ENCODE measurements at regions not wholly inside any gene's neighbourhood (a gene's known extent, or its start where the extent isn't known, plus 50 kb on each side); places are given as distances from the start of the nearest gene placed in this dataset.
A peak's percentile ranks its signal among the peaks of the same experiment; 100 is the strongest.

DNA sequence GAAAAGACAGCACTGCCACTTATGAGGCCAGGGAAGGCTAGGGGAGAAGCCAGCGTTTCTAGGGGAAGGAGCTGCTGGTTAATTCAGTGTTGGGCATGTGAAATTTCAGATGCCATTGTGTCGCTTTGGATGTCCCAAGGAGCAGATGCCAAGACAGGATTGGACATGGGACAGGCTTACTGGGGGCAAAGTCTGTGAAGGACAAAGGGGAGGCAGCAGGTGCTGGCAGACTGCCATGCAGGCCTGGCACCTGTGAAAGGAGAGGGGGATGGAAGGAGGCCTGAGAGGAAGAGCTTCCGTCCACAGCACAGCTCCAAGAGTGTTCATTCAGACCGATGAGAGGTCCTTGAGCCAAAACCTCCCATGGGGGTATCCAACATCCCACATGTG, 255.5 kb upstream of the RPL38 start:
- H3K9me3 ChIP-seq (ENCODE audit: control insufficient read depth in 2 of 2, low read length in 2 of 2): no peaks in the 10 kb centered on the region
- peaks cover 0 to 5% (median 0%) of the 10 kb centered on the region in 4 donors for H3K4me1 Mint-ChIP-seq
- no peaks in the 10 kb centered on the region for H3K36me3 ChIP-seq (ENCODE audit: control insufficient read depth, insufficient read depth, low read length)
- DNase-seq: no peak
- no peak overlapping the region for H3K27ac ChIP-seq (ENCODE audit: insufficient read depth, low read length, poor library complexity, severe bottlenecking)
- ATAC-seq (ENCODE audit: low read depth in 2 of 2): no peak
- no peak overlapping the region for H3K4me3 Mint-ChIP-seq
- H3K9me3 Mint-ChIP-seq: peaks cover 0 to 1% (median 0%) of the 10 kb centered on the region in 7 donors
- no peak overlapping the region for H3K4me3 ChIP-seq (ENCODE audit: low read depth, low read length)
- no peaks in the 10 kb centered on the region for H3K36me3 Mint-ChIP-seq
- H3K27ac Mint-ChIP-seq: no peak overlapping the region
- peaks cover 30% of the 10 kb centered on the region for H3K27me3 Mint-ChIP-seq
- peaks cover 5% of the 10 kb centered on the region for H3K4me1 ChIP-seq (ENCODE audit: control insufficient read depth, insufficient read depth, low read length, poor library complexity, severe bottlenecking)
- H3K27me3 ChIP-seq (ENCODE audit: control insufficient read depth, insufficient read depth, low read length): no peaks in the 10 kb centered on the region

DNA sequence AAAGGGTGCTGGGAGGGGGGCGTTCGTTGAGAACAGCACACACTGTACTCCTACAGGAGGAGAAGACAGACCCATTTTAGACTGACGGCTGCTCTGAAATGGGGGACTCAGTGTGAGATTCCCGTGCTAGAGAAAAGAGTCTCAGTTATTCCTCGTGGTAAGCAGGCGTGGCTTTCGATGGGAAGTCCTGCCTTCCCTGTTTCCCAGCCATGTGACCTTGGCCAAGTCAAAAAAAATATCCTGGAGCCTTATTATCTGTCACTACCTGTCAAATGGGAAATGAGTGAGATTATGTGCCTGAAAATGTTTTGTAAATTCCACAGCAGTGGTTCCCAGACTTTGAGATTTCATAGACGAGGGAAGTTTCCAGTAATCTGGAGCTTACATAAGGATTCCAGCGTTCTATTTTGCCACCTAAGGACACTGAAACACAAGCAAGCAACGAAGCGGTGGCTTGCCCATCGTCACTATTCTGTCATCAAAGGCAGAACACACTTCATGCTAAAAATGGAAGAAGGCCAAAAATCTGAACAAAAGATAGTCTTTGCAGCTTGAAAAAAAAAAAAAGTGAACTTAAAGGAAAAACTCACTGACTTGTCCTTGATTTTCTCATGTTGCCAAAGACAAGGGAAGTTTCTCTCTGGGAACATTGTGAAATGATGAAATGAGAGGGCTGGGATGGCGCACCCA, 253.4 kb upstream of the RPL38 start:
- Histone ChIP-seq H3K27ac (ENCODE audit: insufficient read depth, low read length, poor library complexity, severe bottlenecking) (no peak overlapping the region), H3K9me3 (ENCODE audit: control insufficient read depth in 2 of 2, low read length in 2 of 2) (no peaks in the 10 kb centered on the region), H3K27me3 (ENCODE audit: control insufficient read depth, insufficient read depth, low read length) (peaks cover 4% of the 10 kb centered on the region), H3K4me3 (ENCODE audit: low read depth, low read length) (no peak overlapping the region), H3K4me1 (ENCODE audit: control insufficient read depth, insufficient read depth, low read length, poor library complexity, severe bottlenecking) (peaks cover 5% of the 10 kb centered on the region), H3K36me3 (ENCODE audit: control insufficient read depth, insufficient read depth, low read length) (no peaks in the 10 kb centered on the region)
- ATAC-seq (ENCODE audit: low read depth in 2 of 2) (no peak), DNase-seq (no peak)
- Mint-ChIP-seq H3K4me3 (no peak overlapping the region), H3K4me1 (peaks cover 0 to 5% (median 0%) of the 10 kb centered on the region in 4 donors), H3K36me3 (no peaks in the 10 kb centered on the region), H3K27me3 (peaks cover 22% of the 10 kb centered on the region), H3K27ac (no peak overlapping the region), H3K9me3 (peaks cover 0 to 1% (median 0%) of the 10 kb centered on the region in 7 donors)

- no peaks in the 10 kb centered on the region for H3K36me3 Mint-ChIP-seq
- H3K9me3 ChIP-seq (ENCODE audit: control insufficient read depth in 2 of 2, low read length in 2 of 2): no peaks in the 10 kb centered on the region
- no peaks in the 10 kb centered on the region for H3K36me3 ChIP-seq (ENCODE audit: control insufficient read depth, insufficient read depth, low read length)
- no peak overlapping the region for H3K4me3 Mint-ChIP-seq
- H3K9me3 Mint-ChIP-seq: no peaks in the 10 kb centered on the region
- H3K4me1 ChIP-seq (ENCODE audit: control insufficient read depth, insufficient read depth, low read length, poor library complexity, severe bottlenecking): peaks cover 5% of the 10 kb centered on the region
- H3K27ac Mint-ChIP-seq: no peak overlapping the region
- peaks cover 4% of the 10 kb centered on the region for H3K27me3 ChIP-seq (ENCODE audit: control insufficient read depth, insufficient read depth, low read length)
- no peak for DNase-seq
- no peak overlapping the region for H3K27ac ChIP-seq (ENCODE audit: insufficient read depth, low read length, poor library complexity, severe bottlenecking)
- no peak for ATAC-seq (ENCODE audit: low read depth in 2 of 2)
- peaks cover 0 to 5% (median 0%) of the 10 kb centered on the region in 4 donors for H3K4me1 Mint-ChIP-seq
- peaks cover 22% of the 10 kb centered on the region for H3K27me3 Mint-ChIP-seq
- no peak overlapping the region for H3K4me3 ChIP-seq (ENCODE audit: low read depth, low read length)
These were observed 252.9 kb upstream of the RPL38 start for GRCh38 chr17:73950593-73950914.

- Histone ChIP-seq H3K9me3 (ENCODE audit: control insufficient read depth in 2 of 2, low read length in 2 of 2) (no peaks in the 10 kb centered on the region), H3K4me1 (ENCODE audit: control insufficient read depth, insufficient read depth, low read length, poor library complexity, severe bottlenecking) (peaks cover 5% of the 10 kb centered on the region), H3K27ac (ENCODE audit: insufficient read depth, low read length, poor library complexity, severe bottlenecking) (no peak overlapping the region), H3K27me3 (ENCODE audit: control insufficient read depth, insufficient read depth, low read length) (peaks cover 4% of the 10 kb centered on the region), H3K4me3 (ENCODE audit: low read depth, low read length) (no peak overlapping the region), H3K36me3 (ENCODE audit: control insufficient read depth, insufficient read depth, low read length) (no peaks in the 10 kb centered on the region)
- DNase-seq: no peak
- H3K27ac Mint-ChIP-seq: no peak overlapping the region
- H3K9me3 Mint-ChIP-seq: no peaks in the 10 kb centered on the region
- ATAC-seq (ENCODE audit: low read depth in 2 of 2): no peak
- H3K4me3 Mint-ChIP-seq: peak overlapping the region in 1 of 4 donors; percentile 29
- no peaks in the 10 kb centered on the region for H3K36me3 Mint-ChIP-seq
- peaks cover 0 to 5% (median 0%) of the 10 kb centered on the region in 4 donors for H3K4me1 Mint-ChIP-seq
- H3K27me3 Mint-ChIP-seq: peaks cover 13% of the 10 kb centered on the region
These were observed 251.4 kb upstream of the RPL38 start for GRCh38 chr17:73952082-73952479.

DNA sequence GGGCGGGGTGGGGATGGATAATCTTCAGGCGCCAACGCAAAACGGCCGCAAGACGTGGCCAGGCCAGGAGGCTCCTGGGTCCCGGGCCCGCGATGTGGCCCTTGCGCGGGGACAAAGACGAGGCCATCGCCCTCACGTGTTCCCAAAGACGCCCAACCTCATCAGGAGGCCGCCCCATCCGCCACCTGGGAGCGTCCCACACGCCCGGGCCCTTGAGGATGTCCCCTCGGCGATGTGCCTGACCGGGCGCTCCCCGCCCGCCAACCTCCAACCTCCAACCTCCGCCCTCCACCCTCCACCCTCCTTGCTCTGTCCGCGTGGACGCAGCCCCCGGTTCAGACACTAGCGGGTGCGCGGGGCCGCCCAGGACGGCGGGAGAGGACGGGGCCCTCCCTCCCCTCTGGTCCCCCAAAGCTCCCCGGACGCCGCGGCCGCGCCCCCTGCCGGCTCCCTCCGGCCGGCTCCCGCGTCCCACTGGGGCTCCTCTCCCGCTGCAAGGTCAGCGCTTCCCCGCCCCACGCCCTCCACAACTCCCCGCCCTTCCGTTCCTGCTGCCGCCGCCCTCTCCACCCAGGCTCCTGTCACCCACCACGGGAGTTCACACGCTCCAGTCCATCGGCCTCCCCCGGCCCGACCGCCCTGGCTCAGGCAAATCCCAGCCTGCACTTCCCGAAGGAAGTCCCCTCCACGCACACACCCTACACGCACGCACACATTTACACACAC, 250.8 kb upstream of the RPL38 start:
- peaks cover 5% of the 10 kb centered on the region for H3K4me1 ChIP-seq (ENCODE audit: control insufficient read depth, insufficient read depth, low read length, poor library complexity, severe bottlenecking)
- no peaks in the 10 kb centered on the region for H3K36me3 ChIP-seq (ENCODE audit: control insufficient read depth, insufficient read depth, low read length)
- Mint-ChIP-seq H3K27me3 (peaks cover 11% of the 10 kb centered on the region), H3K4me1 (peaks cover 0 to 5% (median 0%) of the 10 kb centered on the region in 4 donors), H3K36me3 (no peaks in the 10 kb centered on the region), H3K4me3 (peak overlapping the region in 1 of 4 donors; percentile 22), H3K27ac (no peak overlapping the region), H3K9me3 (no peaks in the 10 kb centered on the region)
- peak in 2 of 3 donors; percentile 24 to 32 for DNase-seq
- no peak overlapping the region for H3K4me3 ChIP-seq (ENCODE audit: low read depth, low read length)
- peak; percentile 27 to 33 for ATAC-seq (ENCODE audit: low read depth in 2 of 2)
- H3K9me3 ChIP-seq (ENCODE audit: control insufficient read depth in 2 of 2, low read length in 2 of 2): no peaks in the 10 kb centered on the region
- peaks cover 4% of the 10 kb centered on the region for H3K27me3 ChIP-seq (ENCODE audit: control insufficient read depth, insufficient read depth, low read length)
- no peak overlapping the region for H3K27ac ChIP-seq (ENCODE audit: insufficient read depth, low read length, poor library complexity, severe bottlenecking)

GRCh38 chr17:73953206-73954033, 250.1 kb upstream of the RPL38 start:
- Mint-ChIP-seq H3K36me3 (no peaks in the 10 kb centered on the region), H3K9me3 (no peaks in the 10 kb centered on the region), H3K27ac (no peak overlapping the region), H3K4me1 (peaks cover 0 to 5% (median 0%) of the 10 kb centered on the region in 4 donors), H3K4me3 (no peak overlapping the region), H3K27me3 (peaks cover 8% of the 10 kb centered on the region)
- Histone ChIP-seq H3K4me1 (ENCODE audit: control insufficient read depth, insufficient read depth, low read length, poor library complexity, severe bottlenecking) (peaks cover 5% of the 10 kb centered on the region), H3K9me3 (ENCODE audit: control insufficient read depth in 2 of 2, low read length in 2 of 2) (no peaks in the 10 kb centered on the region), H3K27me3 (ENCODE audit: control insufficient read depth, insufficient read depth, low read length) (peaks cover 4% of the 10 kb centered on the region), H3K4me3 (ENCODE audit: low read depth, low read length) (no peak overlapping the region), H3K27ac (ENCODE audit: insufficient read depth, low read length, poor library complexity, severe bottlenecking) (no peak overlapping the region), H3K36me3 (ENCODE audit: control insufficient read depth, insufficient read depth, low read length) (no peaks in the 10 kb centered on the region)
- DNase-seq (no peak), ATAC-seq (ENCODE audit: low read depth in 2 of 2) (no peak)

DNA sequence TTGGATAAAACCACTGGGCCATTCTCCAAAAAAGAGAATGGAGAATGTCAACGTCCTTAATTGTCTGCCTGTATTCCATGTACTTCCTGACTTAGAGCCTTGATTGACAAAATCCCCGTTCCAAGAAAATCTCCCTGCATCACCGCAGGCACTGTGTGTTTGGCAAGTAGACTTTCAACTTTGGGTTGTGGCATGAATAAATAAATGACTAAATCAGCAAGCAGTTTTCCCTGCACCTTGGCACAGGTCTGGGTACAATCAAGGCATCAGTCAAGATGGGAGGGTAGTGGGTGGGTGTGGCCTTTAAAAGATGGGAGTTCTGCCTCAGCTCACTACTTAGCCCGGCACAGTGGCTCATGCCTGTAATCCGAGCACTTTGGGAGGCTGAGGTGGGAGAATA, 248.5 kb upstream of the RPL38 start:
- H3K27me3 ChIP-seq (ENCODE audit: control insufficient read depth, insufficient read depth, low read length): peaks cover 4% of the 10 kb centered on the region
- no peaks in the 10 kb centered on the region for H3K9me3 ChIP-seq (ENCODE audit: control insufficient read depth in 2 of 2, low read length in 2 of 2)
- Mint-ChIP-seq H3K9me3 (peaks cover 0 to 1% (median 0%) of the 10 kb centered on the region in 7 donors), H3K4me3 (no peak overlapping the region), H3K36me3 (no peaks in the 10 kb centered on the region), H3K27me3 (peaks cover 15% of the 10 kb centered on the region), H3K4me1 (peaks cover 0 to 5% (median 0%) of the 10 kb centered on the region in 4 donors), H3K27ac (no peak overlapping the region)
- no peak for ATAC-seq (ENCODE audit: low read depth in 2 of 2)
- no peaks in the 10 kb centered on the region for H3K36me3 ChIP-seq (ENCODE audit: control insufficient read depth, insufficient read depth, low read length)
- peaks cover 5% of the 10 kb centered on the region for H3K4me1 ChIP-seq (ENCODE audit: control insufficient read depth, insufficient read depth, low read length, poor library complexity, severe bottlenecking)
- no peak overlapping the region for H3K4me3 ChIP-seq (ENCODE audit: low read depth, low read length)
- DNase-seq: no peak
- H3K27ac ChIP-seq (ENCODE audit: insufficient read depth, low read length, poor library complexity, severe bottlenecking): no peak overlapping the region
